ENCODE measurements at regions not wholly inside any gene's neighbourhood (a gene's known extent, or its start where the extent isn't known, plus 50 kb on each side); places are given as distances from the start of the nearest gene placed in this dataset.
"Not testable (repeated sequence)": the region's sequence is repeated elsewhere in the genome, so short reads cannot be mapped to it uniquely, and the experiment has no call there.

DNA sequence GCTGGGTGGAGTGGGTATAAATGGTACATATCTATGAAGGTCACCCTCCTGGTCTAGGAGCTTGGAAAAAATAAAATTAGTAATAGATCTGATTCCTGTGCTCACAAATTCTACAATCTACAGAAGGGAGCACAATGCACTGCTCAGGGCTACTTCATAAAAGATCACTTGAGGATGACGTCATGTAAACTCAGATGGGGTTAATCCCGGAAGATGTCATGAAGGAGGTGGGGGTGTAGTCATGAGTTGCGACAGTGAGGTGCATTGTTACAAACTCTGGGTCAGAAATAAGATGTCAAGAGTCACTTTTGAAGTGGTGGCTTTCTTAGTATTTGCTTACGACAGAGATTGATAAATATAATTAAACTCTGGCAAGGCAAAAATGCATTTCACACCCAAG is 68.2 kb downstream of the LHX9 start:
- DNase-seq: no peak

DNA sequence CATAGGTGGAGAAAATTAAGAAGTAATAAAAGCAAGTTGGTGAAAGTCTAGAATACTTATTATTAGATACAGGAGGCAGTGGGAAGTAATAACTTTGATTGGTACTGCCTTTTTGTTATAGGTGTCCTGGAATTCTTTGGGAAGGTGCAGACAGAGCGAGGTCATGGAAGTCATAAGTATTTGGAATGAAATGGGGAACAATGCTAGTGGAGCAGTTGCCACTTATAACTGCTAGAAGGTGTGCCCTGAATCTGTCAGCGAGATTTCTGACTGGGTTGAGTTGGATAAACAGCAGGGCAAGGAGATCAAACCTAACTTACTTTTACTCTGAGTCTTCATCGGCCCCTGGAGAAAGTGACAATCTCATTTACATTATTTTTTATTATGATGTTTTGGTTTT is 69.6 kb downstream of the LHX9 start:
- DNase-seq: no peak

DNA sequence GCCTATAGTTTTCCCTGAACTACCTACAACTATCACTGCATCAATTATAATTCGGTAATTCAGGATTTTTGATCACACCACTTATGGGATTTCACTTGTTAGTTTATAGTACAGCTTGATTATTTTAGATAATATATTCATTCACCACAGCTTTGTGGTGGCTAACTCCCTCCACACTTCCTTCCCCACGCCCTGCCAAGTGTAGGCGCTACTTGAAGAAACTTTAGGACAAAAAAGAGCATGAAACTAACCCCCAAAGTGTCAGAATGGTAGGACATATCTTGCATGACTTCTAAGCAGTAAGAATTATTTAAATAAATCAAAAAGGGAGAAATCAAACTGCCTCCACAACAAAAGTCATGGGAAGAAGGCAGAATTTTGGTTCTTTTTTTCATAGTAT is 70.1 kb downstream of the LHX9 start:
- no peak for DNase-seq

DNA sequence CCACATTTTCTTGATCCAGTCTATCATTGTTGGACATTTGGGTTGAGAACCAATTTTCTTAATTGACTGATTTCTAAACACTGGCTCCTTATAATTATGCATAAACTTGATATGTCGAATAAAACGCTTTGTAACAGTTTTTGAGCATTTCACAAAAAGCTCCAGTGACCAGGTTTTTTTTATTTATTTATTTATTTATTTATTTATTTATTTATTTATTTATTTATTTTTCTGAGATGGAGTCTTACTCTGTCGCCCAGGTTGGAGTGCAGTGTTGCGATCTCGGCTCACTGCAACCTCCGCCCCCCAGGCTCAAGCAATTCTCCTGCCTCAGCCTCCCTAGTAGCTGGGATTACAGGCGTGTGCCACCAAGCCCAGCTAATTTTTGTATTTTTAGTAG is 71.4 kb downstream of the LHX9 start:
- DNase-seq: not testable (repeated sequence)

DNA sequence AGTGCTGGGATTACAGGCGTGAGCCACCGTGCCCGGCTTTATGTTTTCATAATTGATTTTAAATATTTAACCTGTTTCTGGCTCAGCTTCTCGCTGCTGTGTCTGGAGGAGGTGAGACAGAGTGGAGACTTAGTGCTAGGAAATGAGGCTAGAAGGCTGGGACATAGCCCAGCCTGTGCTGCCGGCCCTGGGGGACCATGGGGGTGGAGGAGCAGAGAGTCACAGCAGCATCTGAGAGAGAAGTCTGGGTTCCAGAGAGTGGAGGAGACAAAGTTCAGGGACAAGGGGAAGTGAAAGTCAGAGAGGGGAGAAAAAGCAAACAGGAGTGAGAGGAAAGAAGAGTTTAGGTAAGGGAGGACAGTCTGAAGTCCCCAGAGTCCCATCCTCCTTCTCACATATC is 71.9 kb downstream of the LHX9 start:
- no peak for DNase-seq

DNA sequence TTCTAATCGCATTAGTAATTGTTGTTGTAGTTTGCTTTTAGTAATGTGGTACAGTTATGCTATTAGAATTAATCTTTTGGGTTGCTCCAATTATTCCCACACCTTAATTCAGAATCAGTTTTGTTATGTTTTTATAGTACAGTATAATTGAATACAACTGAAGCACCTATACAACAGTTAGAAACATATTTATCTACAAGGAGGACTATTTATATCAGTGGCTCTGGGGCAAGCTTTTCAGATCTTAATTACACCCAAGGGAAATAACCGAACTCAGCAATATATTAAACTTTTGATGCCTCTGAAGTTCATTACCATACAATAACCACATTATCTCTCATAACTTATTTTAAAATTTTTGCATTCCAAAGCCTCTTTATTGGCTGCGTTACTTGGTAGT is 74.4 kb downstream of the LHX9 start:
- DNase-seq: no peak

DNA sequence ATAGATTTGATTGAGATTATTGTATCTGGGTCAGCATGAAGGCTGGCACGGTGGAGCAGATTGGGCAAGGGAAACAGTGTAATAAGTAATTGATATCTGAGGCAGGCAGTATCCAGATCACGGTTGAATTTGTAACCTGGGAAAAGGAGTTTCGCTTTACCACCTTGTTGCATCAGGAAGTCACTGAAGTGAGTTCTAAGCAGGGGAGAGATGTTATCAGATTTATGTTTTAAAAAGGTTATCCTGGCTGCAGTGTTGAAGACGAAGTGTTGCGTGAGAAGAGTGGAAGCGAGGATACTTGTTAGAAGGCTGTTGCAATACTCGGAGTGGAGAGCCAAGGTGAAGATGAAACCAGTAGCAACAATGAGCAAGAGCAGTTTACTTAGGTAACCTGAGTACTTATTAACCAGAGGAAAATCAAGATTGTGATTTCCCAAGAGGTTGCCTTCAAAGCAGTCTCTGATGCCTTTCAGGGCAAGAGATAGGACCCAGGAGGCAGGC is 77.8 kb downstream of the LHX9 start:
- no peak for DNase-seq

DNA sequence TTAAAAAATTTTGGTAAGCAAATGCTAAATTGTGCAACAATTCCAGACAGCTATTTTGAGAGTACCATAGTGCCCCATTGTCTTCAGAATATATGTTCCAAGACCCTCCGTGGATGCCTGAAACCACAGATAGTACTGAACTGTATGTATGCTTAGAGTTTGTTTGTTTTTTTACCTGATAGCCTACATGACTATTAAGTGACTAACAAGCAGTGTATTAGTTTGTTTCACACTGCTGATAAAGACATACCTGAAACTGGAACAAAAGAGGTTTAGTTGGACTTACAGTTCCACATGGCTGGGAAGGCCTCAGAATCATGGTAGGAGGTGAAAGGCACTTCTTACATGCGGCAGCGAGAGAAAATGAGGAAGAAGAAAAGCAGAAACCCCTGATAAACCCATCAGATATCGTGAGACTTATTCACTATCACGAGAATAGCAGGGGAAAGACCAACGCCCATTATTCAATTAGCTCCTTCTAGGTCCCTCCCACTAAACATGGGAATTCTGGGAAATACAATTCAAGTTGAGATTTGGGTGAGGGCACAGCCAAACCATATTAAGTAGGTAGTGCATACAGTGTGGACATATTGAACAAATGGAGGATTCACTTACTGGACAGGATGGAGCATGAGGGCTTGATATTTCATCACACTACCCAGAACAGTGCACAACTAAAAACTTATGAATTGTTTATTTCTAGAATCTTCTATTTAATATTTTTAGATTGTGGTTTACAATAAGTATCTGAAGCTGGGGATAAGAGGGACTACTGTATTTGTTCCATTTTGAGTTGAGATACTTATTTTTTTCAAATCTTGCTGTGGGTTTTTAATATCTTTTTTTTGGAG is 78.5 kb downstream of the LHX9 start:
- DNase-seq: no peak

DNA sequence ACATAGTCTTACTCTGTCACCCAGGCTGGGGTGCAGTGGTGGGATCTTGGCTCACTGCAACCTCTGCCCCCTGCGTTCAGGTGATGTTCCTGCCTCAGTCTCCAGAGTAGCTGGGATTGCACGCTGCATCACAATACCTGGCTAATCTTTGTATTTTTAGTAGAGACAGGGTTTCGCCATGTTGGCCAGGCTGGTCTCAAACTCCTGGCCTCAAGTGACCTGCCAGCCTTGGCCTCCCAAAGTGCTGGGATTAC is 79.0 kb downstream of the LHX9 start:
- not testable (repeated sequence) for DNase-seq

DNA sequence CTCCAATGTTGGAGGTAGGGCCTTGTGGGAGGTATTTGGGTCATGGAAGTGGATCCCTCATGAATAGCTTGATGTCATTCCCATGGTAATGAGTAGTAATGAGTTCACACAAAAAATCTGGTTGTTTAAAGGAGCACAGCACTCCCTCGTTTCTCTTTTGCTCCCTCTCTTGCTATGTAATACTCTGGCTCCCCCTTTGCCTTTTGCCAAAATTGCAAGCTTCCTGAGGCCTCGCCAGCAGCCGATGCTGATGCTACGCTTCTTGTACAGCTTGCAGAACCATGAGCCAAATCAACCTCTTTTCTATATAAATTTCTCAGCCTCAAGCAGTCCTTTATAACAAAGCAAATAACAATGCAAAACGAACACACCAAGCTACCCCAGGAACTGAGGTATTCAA is 80.9 kb downstream of the LHX9 start:
- DNase-seq: no peak

DNA sequence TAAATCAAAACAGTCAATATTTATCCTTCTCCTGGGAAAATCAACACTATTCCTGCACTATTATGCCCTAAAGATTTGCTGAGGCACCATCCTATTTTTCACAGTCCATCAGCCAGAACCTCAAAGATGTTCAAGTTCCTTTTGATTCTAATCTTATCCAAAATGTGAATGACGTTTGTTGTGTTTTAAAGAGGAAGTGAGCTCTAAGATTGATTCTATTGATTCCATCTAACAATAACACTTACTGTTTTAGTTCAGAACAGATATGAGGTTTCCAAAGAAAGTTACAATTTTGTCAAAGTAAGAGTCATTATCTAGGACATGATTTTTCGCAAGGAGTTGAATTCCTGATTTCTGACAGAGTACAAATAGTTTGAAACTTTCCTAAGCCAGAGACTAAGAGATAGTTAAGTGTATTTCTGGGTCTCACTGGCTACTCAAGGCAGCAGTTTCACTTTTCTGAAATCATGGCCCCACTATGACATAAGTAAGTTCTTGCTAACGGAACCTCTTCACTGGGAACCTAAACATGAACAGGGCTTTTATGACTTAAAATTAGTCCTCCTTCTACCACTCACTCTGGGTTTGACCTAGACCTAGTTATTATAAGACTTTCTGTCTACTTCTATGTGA is 84.7 kb downstream of the LHX9 start:
- no peak for DNase-seq

DNA sequence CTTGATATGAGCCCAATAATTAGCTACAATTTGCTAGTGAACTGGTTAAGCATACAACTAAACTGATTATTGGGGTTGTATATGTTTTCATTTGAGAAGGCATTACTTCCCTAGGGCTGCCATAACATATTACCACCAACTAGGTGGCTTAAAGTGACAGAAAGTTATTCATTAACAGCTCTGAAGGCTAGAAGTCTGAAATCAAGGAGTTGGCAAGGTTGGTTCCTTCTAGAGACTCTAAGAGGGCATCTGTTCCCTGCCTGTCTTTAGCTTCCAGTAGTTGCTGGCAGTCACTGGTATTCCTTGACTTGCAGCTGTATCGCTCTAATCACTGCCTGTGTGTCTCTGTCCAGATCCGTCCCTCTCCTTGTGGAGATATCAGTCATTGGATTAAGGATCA is 86.3 kb downstream of the LHX9 start:
- DNase-seq: no peak

DNA sequence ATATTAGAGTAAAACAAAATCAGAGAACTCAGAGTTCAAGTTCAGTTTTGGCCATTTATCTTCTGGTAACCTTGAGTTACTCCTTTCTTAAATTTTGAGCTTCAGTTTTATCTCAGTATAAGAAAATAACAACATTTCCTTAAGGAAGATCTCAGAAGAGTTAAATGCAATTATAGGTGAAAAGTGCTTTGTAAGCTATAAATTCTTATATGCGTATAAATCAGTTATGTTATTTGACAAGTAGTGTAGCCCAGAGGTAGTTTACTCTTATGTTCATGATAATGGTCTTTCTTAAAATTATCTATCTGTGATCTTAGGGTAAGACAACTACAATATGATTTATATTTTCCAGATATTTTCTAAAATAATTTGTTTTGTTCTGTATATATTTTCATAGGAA is 89.8 kb downstream of the LHX9 start:
- DNase-seq: no peak

DNA sequence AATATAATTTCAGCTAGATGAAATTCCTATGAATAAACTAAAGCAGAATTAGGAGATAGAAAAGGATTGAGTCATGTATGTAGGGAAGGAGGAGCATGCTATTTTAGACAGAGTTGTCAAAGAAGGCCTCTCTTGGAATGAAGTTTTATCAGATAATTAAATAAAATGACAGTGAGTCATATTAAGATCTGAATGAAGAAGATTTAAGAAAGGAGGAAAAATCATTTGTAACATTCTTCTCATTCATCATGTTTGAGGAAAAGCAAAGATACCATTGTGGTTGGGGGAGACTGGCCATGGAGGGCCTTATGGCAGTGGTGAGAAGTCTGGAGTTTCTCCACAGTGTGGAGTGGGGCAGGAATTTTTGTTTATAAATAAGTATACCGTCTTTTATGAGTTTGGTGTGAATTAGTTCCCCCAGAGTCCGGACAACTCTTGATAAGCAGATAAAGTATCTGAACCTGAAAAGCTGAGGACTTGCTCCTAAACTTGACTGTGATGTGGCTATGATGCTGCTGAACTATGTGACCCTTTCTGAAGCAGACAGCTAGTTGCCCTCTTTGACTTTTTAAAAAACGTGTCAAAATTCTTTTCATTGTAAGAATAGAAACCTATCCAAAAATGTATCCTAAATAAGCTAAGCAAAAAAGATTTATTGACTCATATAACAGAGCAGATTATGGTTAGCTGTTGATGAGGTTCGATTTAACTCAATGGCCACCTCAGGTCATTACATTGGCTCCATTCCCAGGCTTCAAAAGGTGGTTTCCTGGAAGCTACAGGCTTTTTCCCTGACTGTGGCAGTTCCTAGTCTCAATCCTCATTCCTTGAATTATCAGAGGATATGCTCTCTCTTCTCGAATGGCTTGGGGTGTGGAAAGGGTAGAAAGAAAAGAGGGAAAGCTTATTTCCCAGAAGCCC is 90.8 kb downstream of the LHX9 start:
- no peak for DNase-seq

DNA sequence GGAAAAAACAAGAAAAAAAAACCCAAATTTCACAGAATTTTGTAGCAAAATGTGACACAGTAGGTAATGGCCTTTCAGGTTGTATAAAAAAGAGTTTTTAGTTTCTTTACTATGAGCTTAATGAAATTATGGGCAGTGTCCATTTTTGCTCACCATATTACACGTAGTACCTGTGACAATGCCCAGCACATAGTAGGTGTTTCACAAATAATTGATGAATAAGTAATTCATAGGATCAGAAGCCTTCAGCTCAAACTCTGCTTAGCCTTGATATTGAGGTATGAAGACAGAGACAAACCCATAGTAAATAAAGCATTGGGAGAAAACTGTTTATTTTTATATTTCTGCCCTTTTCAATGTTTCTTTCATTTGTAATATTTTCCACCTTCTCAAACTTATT is 97.2 kb downstream of the LHX9 start:
- DNase-seq: no peak

DNA sequence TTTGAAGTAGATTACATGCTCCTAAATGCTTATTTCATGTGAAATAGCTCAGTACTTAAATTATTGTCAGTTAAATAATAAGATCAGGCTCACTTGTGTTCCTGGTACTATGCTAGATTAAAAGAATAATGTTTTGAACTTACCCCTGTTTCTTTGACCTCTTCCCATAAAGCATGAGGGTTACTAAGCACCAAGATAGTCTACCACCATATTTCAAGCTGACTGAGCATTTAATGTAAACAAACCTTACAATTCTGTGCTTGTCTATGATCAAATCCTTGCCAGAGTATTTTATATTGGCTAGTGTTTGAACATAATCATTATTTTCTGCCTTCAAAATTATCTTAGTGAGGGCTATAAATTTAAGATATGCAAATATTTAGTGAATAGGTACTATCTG is 98.1 kb downstream of the LHX9 start:
- no peak for DNase-seq

DNA sequence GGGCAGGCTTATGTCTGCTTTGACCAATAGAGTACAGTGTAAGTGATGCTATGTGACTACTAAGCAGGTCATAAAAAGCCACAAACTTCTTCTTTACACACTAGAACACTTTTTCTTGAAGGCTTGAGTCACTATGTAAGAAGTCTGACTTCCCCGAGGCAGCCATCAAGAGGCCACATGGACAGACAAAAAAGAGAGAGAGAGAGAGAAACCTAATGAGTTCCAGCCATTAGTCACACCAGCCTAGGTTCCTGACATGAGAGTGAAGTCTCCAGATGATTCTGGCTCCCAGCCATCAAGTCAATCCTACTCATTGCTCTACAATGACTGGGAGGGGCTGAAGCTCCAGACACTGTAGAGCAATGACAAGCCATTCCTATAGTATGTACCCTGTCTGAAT is 101.4 kb downstream of the LHX9 start:
- no peak for DNase-seq

DNA sequence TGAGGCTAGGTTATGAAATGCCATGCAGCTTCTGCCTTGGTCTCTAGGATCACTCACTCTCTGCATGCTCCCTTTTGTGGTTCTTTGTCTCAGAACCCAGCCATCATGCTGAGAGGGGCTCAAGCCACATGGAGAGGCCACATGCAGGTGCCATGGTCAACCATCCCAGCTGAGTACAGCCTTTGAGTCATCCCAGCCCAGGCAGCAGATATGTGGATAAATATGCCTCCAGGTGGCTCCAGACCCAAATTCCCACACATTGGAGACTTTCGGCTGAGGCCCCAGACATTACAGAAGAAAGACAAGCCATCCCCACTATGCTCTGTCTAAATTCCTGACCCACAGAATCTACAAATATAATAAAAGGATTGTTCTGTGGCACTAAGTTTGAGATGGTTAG is 102.0 kb downstream of the LHX9 start:
- DNase-seq: no peak

DNA sequence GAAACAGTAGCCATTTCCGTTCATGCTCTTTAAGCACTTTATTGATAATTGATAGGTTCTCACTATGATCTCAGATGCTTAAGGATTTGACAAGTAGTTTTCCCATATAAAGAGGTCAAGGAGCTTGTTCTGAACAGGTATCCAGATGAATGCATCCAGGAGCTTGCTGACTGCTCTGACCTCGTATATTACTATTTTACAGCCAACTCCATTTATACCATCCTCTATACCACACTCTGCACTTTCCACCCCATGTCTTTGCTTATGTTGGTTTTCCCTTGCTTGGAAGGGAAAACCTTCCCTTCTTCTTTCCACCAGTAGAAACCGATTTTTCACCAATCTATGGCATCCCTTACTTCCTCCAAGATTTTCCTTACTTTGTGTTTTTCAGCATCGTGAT is 107.2 kb downstream of the LHX9 start:
- no peak for DNase-seq

DNA sequence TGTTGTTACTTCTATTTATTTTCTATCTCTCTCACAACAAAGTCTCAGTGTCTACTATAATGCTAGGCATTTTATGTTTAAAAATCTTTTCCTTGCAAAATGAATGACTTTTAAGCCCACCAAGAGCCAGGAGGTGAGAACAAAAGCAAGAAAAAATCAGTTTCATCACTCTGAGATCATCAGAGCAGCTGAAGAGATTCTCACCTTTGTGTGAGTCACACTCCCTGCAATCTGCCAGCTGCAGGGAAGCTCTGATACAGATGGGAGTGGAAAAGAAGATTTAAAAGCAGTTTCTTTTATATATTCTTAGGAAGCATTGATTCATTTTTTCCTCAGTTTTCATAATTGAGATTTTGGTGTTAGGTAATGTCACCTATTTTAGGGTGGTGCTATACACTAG is 107.6 kb downstream of the LHX9 start:
- DNase-seq: no peak

DNA sequence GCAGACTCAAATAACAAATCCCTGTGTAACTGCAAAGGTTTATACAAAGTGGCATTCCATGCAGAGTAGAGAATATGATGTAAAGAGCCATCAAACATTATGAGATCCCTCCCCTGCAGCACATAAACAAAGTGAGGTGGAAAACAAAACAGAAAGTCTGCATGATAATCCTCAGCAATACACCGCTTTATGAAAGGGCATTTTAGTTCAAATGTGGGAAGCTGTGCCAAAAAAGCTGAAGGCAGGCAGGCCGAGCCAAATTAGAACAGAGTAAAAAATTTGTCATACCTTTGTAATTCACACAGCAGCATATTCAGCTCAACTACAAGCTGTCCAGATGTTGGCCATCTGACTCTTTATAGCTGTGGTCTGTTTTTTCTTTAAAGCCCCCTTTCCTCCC is 113.5 kb downstream of the LHX9 start:
- DNase-seq: no peak

DNA sequence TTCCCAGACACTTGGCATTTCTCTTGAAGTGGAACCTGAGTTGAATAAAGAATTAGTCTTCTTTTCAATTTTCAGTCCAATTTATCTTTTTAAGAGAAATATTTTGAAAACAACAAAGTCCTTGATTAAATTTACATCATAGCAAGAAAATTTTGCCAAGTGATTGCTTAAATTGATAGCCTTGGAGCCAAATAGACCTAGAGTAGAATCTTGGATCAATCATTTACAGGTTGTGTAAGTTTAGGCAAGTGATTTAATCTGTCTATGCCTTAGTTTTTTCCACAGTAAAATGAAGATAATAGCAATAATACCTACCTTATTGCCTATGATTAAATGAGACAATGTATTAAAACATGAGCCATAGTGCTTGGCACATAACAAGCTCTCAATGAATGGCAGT is 113.9 kb downstream of the LHX9 start:
- no peak for DNase-seq

DNA sequence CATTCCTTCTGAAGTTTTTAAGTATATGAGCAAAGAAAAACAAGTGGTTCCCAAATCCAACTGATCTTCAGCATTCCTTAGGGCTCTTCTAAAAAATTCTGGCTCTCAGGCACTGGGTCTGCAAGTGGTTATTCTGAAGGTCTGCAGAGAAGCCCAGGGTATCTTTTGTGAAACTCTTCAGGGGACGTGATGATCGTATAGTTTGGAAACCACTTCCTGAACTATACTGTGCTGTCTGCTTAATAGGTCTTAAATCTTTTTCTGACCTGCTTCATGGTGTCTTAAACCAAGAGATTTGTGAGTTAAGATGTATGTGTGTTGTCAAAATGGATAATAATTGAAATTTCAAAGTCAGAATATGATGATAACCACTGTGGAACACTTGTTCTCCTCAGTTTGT is 115.5 kb downstream of the LHX9 start:
- no peak for DNase-seq

All from hypothalamus (tissue), 51 donors.